PC-9 (cell line): ENCODE measurements at regions not wholly inside any gene's neighbourhood (a gene's known extent, or its start where the extent isn't known, plus 50 kb on each side); places are given as distances from the start of the nearest gene placed in this dataset.

Source experiments
- BruUV-seq: library from RNA; stranded (reverse); fragments of 400-500 nt; replicated peaks from 2 replicates; lab custom pipeline; 2021; lab: Mats Ljungman, UMichigan
- CTCF ChIA-PET: fragments of 300-600 bp; sonication (Branson Sonifier 250); formaldehyde crosslinking; loops from one replicate; lab custom pipeline; 2022; ENCODE audit warnings: antibody characterized with exemption; lab: Charles Lee
- POLR2A ChIA-PET: fragments of 300-600 bp; sonication (Branson Sonifier 250); formaldehyde crosslinking; loops from one replicate; lab custom pipeline; 2022; ENCODE audit warnings: antibody characterized with exemption; ENCODE audit not compliant: unreplicated experiment; lab: Charles Lee
- DNase-seq, 2 experiments: peaks; one replicate each; pipeline versions ENCODE4 v3.0.0 to v3.0.0-alpha.2; 2015 to 2022; ENCODE audit warnings: mixed read lengths in 1 of 2
- H2AFZ ChIP-seq: fragments of 200-600 bp; sonication (generic); 2 replicates; pipeline ENCODE4 v1.8.1; 2017; ENCODE audit warnings: antibody characterized with exemption
- H3F3A ChIP-seq: fragments of 200-600 bp; sonication (generic); 2 replicates; pipeline ENCODE4 v1.8.1; 2017; ENCODE audit warnings: antibody characterized with exemption, mild to moderate bottlenecking, low read depth; ENCODE audit not compliant: insufficient read depth
- H3K27ac ChIP-seq: fragments of 200-600 bp; sonication (generic); 2 replicates; pipeline ENCODE4 v1.6.1; 2016; ENCODE audit warnings: mixed run types
- H3K27me3 ChIP-seq: fragments of 200-600 bp; sonication (generic); 2 replicates; pipeline ENCODE4 v1.6.1; 2016; ENCODE audit warnings: low read depth, mixed run types; ENCODE audit not compliant: insufficient read depth
- H3K36me3 ChIP-seq: fragments of 200-600 bp; sonication (generic); 2 replicates; pipeline ENCODE4 v1.6.1; 2016; ENCODE audit warnings: low read depth, mixed run types
- H3K4me1 ChIP-seq: fragments of 200-600 bp; sonication (generic); replicated peaks from 2 replicates; pipeline ENCODE4 v1.6.1; 2016; ENCODE audit warnings: mixed run types; ENCODE audit not compliant: insufficient read depth
- H3K4me2 ChIP-seq: fragments of 200-600 bp; sonication (generic); 2 replicates; pipeline ENCODE4 v1.6.1; 2017; ENCODE audit warnings: mixed run types
- H3K4me3 ChIP-seq: fragments of 200-600 bp; sonication (generic); 2 replicates; pipeline ENCODE4 v1.6.1; 2016; ENCODE audit warnings: mixed run types
- H3K79me2 ChIP-seq: fragments of 200-600 bp; sonication (generic); 2 replicates; pipeline ENCODE4 v1.6.1; 2017; ENCODE audit warnings: low read depth, mixed run types
- H3K9me2 ChIP-seq: fragments of 200-600 bp; sonication (generic); 2 replicates; pipeline ENCODE4 v1.8.1; 2017; ENCODE audit warnings: mild to moderate bottlenecking; ENCODE audit not compliant: insufficient read depth
- H3K9me3 ChIP-seq: fragments of 200-600 bp; sonication (generic); 2 replicates; pipeline ENCODE4 v1.8.1; 2016; ENCODE audit warnings: low read depth; ENCODE audit not compliant: insufficient read depth
- H4K20me1 ChIP-seq: fragments of 200-600 bp; sonication (generic); 2 replicates; pipeline ENCODE4 v1.8.1; 2017; ENCODE audit not compliant: insufficient read depth
- CTCF ChIP-seq: fragments of 200-600 bp; sonication (generic); conservative IDR thresholded peaks from 2 replicates; pipeline ENCODE4 v1.6.1; 2017; ENCODE audit warnings: mixed run types, antibody characterized with exemption, mild to moderate bottlenecking, moderate library complexity
- EZH2 ChIP-seq: fragments of 200-600 bp; sonication (generic); IDR thresholded peaks from 2 replicates; pipeline ENCODE4 v1.8.0; 2017; ENCODE audit warnings: antibody characterized with exemption, low read depth
- intact Hi-C: fragments of 100-400 bp; cut with micrococcal nuclease; formaldehyde crosslinking; loops from one replicate; pipeline ENCODE4 v1.10.0; 2022; ENCODE audit not compliant: unreplicated experiment

GRCh38 chr5:136482206-136482605 lies 116.9 kb upstream of the TRPC7 start:
- Histone ChIP-seq H3K27ac (no peak overlapping the region), H3K4me1 (no peaks in the 10 kb centered on the region), H4K20me1 (no peaks in the 10 kb centered on the region), H3K4me2 (no peak overlapping the region), H3K9me2 (0 out of 2 replicates have a peak, but pooled peaks cover under 1% of the 10 kb centered on the region), H2AFZ (no peak overlapping the region), H3K79me2 (no peaks in the 10 kb centered on the region), H3K4me3 (no peak overlapping the region), H3F3A (no peaks in the 10 kb centered on the region), H3K36me3 (no peaks in the 10 kb centered on the region), H3K27me3 (no peaks in the 10 kb centered on the region), H3K9me3 (no peaks in the 10 kb centered on the region)
- ChIA-PET POLR2A (no interaction called here), CTCF (no interaction called here)
- intact Hi-C loops: no loop called here
- TF ChIP-seq EZH2 (no peak), CTCF (no peak)
- no peak for DNase-seq
- no TSS peak for BruUV-seq

GRCh38 chr5:136474466-136474865 lies 109.1 kb upstream of the TRPC7 start:
- Histone ChIP-seq H3K27ac (no peak overlapping the region), H3K27me3 (no peaks in the 10 kb centered on the region), H2AFZ (no peak overlapping the region), H3F3A (no peaks in the 10 kb centered on the region), H3K4me1 (no peaks in the 10 kb centered on the region), H3K4me2 (no peak overlapping the region), H3K79me2 (no peaks in the 10 kb centered on the region), H3K9me2 (no peaks in the 10 kb centered on the region), H4K20me1 (no peaks in the 10 kb centered on the region), H3K4me3 (no peak overlapping the region), H3K9me3 (peaks cover 17% of the 10 kb centered on the region), H3K36me3 (0 out of 2 replicates have a peak, but pooled peaks cover under 1% of the 10 kb centered on the region)
- no peak for DNase-seq
- CTCF ChIA-PET: no interaction called here
- intact Hi-C loops: no loop called here
- no TSS peak for BruUV-seq
- POLR2A ChIA-PET: no interaction called here
- no peak for TF ChIP-seq EZH2
- no peak for TF ChIP-seq CTCF

- Histone ChIP-seq H4K20me1 (no peaks in the 10 kb centered on the region), H3K36me3 (0 out of 2 replicates have a peak, but pooled peaks cover 5% of the 10 kb centered on the region), H3K9me2 (no peaks in the 10 kb centered on the region), H3F3A (no peaks in the 10 kb centered on the region; the same call in 1 of the 2 replicates), H2AFZ (no peak overlapping the region; the same call in 1 of the 2 replicates), H3K27me3 (no peaks in the 10 kb centered on the region), H3K9me3 (peaks cover 14% of the 10 kb centered on the region; the same call in 1 of the 2 replicates), H3K79me2 (peaks cover 14% of the 10 kb centered on the region; the same call in 1 of the 2 replicates), H3K4me2 (peak overlapping the region; percentile 77), H3K4me3 (peak overlapping the region; percentile 76), H3K4me1 (peaks cover 10% of the 10 kb centered on the region; the same call in 1 of the 2 replicates), H3K27ac (peak overlapping the region; percentile 40; the same call in 1 of the 2 replicates)
- CTCF ChIA-PET: no interaction called here
- intact Hi-C loops: no loop called here
- DNase-seq: no peak
- POLR2A ChIA-PET: no interaction called here
- no peak for TF ChIP-seq EZH2
- TF ChIP-seq CTCF: no peak
- no TSS peak for BruUV-seq
Measured at GRCh38 chr5:136467632-136468031, 102.3 kb upstream of the TRPC7 start.
